H9 (cell line): ENCODE measurements at regions not wholly inside any gene's neighbourhood (a gene's known extent, or its start where the extent isn't known, plus 50 kb on each side); places are given as distances from the start of the nearest gene placed in this dataset.

Experiments used
- DNase-seq: peaks from one replicate; pipeline ENCODE4 v3.0.0-alpha.2; 2017
- H2AFZ ChIP-seq: one replicate; pipeline ENCODE4 v1.6.1; 2013; ENCODE audit warnings: mild to moderate bottlenecking, low read length, control low read depth, moderate library complexity
- H2AK5ac ChIP-seq: 2 replicates; pipeline ENCODE4 v1.6.1; 2013; ENCODE audit warnings: low read length, control low read depth, mixed read lengths; ENCODE audit not compliant: insufficient read length
- H2BK120ac ChIP-seq: one replicate; pipeline ENCODE4 v1.6.1; 2013; ENCODE audit warnings: low read depth, mild to moderate bottlenecking, low read length, control low read depth, inconsistent platforms; ENCODE audit not compliant: poor library complexity, severe bottlenecking
- H2BK12ac ChIP-seq: 2 replicates; pipeline ENCODE4 v1.6.1; 2013; ENCODE audit warnings: low read length, control low read depth, mixed read lengths, low read depth; ENCODE audit not compliant: insufficient read length
- H2BK15ac ChIP-seq: 2 replicates; pipeline ENCODE4 v1.6.1; 2013; ENCODE audit warnings: low read depth, low read length, control low read depth
- H2BK20ac ChIP-seq: one replicate; pipeline ENCODE4 v1.6.1; 2013; ENCODE audit warnings: low read depth, mild to moderate bottlenecking, low read length, control low read depth, inconsistent platforms; ENCODE audit not compliant: poor library complexity, severe bottlenecking
- H2BK5ac ChIP-seq: 2 replicates; pipeline ENCODE4 v1.6.1; 2013; ENCODE audit warnings: low read length, control low read depth, mixed read lengths; ENCODE audit not compliant: insufficient read length
- H3K14ac ChIP-seq: 2 replicates; pipeline ENCODE4 v1.6.1; 2013; ENCODE audit warnings: low read length, control low read depth; ENCODE audit not compliant: insufficient read depth
- H3K18ac ChIP-seq: 2 replicates; pipeline ENCODE4 v1.6.1; 2013; ENCODE audit warnings: low read depth, mild to moderate bottlenecking, mixed read lengths, low read length, control low read depth; ENCODE audit not compliant: insufficient read length
- H3K23ac ChIP-seq: 2 replicates; pipeline ENCODE4 v1.6.1; 2013; ENCODE audit warnings: low read length, control low read depth, mixed read lengths, low read depth; ENCODE audit not compliant: insufficient read length
- H3K23me2 ChIP-seq: 2 replicates; pipeline ENCODE4 v1.6.1; 2013; ENCODE audit warnings: low read depth, mild to moderate bottlenecking, mixed read lengths, low read length, control low read depth; ENCODE audit not compliant: insufficient read length, poor library complexity, severe bottlenecking
- H3K27ac ChIP-seq: 2 replicates; pipeline ENCODE4 v1.5.1; 2013; ENCODE audit warnings: low read length, control low read depth, mixed read lengths, low read depth; ENCODE audit not compliant: insufficient read length
- H3K27me3 ChIP-seq: 2 replicates; pipeline ENCODE4 v1.6.1; 2013; ENCODE audit warnings: low read length, control low read depth, inconsistent platforms; ENCODE audit not compliant: insufficient read depth
- H3K4ac ChIP-seq: 2 replicates; pipeline ENCODE4 v1.6.1; 2013; ENCODE audit warnings: low read depth, mild to moderate bottlenecking, control low read depth, inconsistent platforms, low read length, moderate library complexity
- H3K4me1 ChIP-seq: 2 replicates; pipeline ENCODE4 v1.6.1; 2013; ENCODE audit warnings: low read length, control low read depth, inconsistent platforms; ENCODE audit not compliant: insufficient read depth
- H3K4me2 ChIP-seq: 2 replicates; pipeline ENCODE4 v1.6.1; 2013; ENCODE audit warnings: low read length, control low read depth, mixed read lengths; ENCODE audit not compliant: insufficient read length, insufficient read depth
- H3K56ac ChIP-seq: 2 replicates; pipeline ENCODE4 v1.6.1; 2013; ENCODE audit warnings: low read depth, mild to moderate bottlenecking, mixed read lengths, low read length, control low read depth; ENCODE audit not compliant: insufficient read length
- H3K79me1 ChIP-seq: 2 replicates; pipeline ENCODE4 v1.6.1; 2013; ENCODE audit warnings: low read depth, mild to moderate bottlenecking, moderate library complexity, low read length, control low read depth, inconsistent platforms; ENCODE audit not compliant: insufficient read depth, poor library complexity, severe bottlenecking
- H3K79me2 ChIP-seq: 2 replicates; pipeline ENCODE4 v1.6.1; 2013; ENCODE audit warnings: low read length, control low read depth, inconsistent platforms; ENCODE audit not compliant: insufficient read depth
- H3K9ac ChIP-seq: 2 replicates; pipeline ENCODE4 v1.6.1; 2013; ENCODE audit warnings: low read length, control low read depth, mixed read lengths; ENCODE audit not compliant: insufficient read length; ENCODE audit errors: extremely low read depth
- H3K9me3 ChIP-seq: one replicate; pipeline ENCODE4 v1.6.1; 2013; ENCODE audit warnings: low read depth, low read length, inconsistent platforms; ENCODE audit not compliant: control insufficient read depth
- H3T11ph ChIP-seq: one replicate; pipeline ENCODE4 v1.6.1; 2013; ENCODE audit warnings: mild to moderate bottlenecking, low read length, control low read depth, inconsistent platforms
- H4K20me1 ChIP-seq: one replicate; pipeline ENCODE4 v1.6.1; 2013; ENCODE audit not compliant: control insufficient read depth, insufficient read length, insufficient read depth
- H4K5ac ChIP-seq: 2 replicates; pipeline ENCODE4 v1.6.1; 2013; ENCODE audit warnings: low read depth, mild to moderate bottlenecking, mixed read lengths, low read length, control low read depth; ENCODE audit not compliant: insufficient read length
- H4K8ac ChIP-seq: replicated peaks from 2 replicates; pipeline ENCODE4 v1.6.1; 2013; ENCODE audit warnings: low read length, control low read depth, mixed read lengths, low read depth; ENCODE audit not compliant: insufficient read length
- H4K91ac ChIP-seq: 2 replicates; pipeline ENCODE4 v1.6.1; 2013; ENCODE audit warnings: low read depth, mild to moderate bottlenecking, moderate library complexity, mixed read lengths, low read length, control low read depth; ENCODE audit not compliant: insufficient read length
- H3K27ac Mint-ChIP-seq, 3 experiments: 2 replicates in 2 of 3; 3 replicates in 1 of 3; pipeline ENCODE4 v1.8.0; 2020 to 2021; ENCODE audit warnings: mixed read lengths in 3 of 3, mild to moderate bottlenecking in 1 of 3, moderate library complexity in 1 of 3
- H3K27me3 Mint-ChIP-seq: 2 replicates; pipeline ENCODE4 v1.8.0; 2021; ENCODE audit warnings: low read depth, mild to moderate bottlenecking, moderate library complexity, mixed read lengths
- H3K36me3 Mint-ChIP-seq, 3 experiments: 2 replicates in 2 of 3; 3 replicates in 1 of 3; pipeline ENCODE4 v1.8.0; 2020 to 2021; ENCODE audit warnings: low read depth in 3 of 3, mixed read lengths in 3 of 3; ENCODE audit not compliant: insufficient read depth in 1 of 3
- H3K4me1 Mint-ChIP-seq, 2 experiments: 2 replicates each; pipeline ENCODE4 v1.8.0; 2020; ENCODE audit warnings: mixed read lengths in 2 of 2
- H3K4me3 Mint-ChIP-seq, 2 experiments: 2 replicates in 1 of 2; 3 replicates in 1 of 2; pipeline ENCODE4 v1.8.0; 2020 to 2021; ENCODE audit warnings: mild to moderate bottlenecking in 2 of 2, mixed read lengths in 2 of 2, moderate library complexity in 1 of 2
- H3K9me3 Mint-ChIP-seq, 2 experiments: 2 replicates in 1 of 2; 3 replicates in 1 of 2; pipeline ENCODE4 v1.8.0; 2020; ENCODE audit warnings: mild to moderate bottlenecking in 2 of 2, mixed read lengths in 2 of 2, moderate library complexity in 1 of 2
- CTCF ChIP-seq: fragments of 200-600 bp; sonication (generic); conservative IDR thresholded peaks from 3 replicates; pipeline ENCODE4 v1.8.0; 2021; ENCODE audit warnings: antibody characterized with exemption, mild to moderate bottlenecking

- no peaks in the 10 kb centered on the region for H4K20me1 ChIP-seq
- H3K4me1 Mint-ChIP-seq: peaks cover 17 to 20% of the 10 kb centered on the region in 2 experiments
Observed at GRCh38 chr4:149161247-149161646, 654.4 kb downstream of the IQCM start.

More at GRCh38 chr4:149161247-149161646, 654.4 kb downstream of the IQCM start:
- H3K27me3 Mint-ChIP-seq: no peaks in the 10 kb centered on the region
- Histone ChIP-seq H3K56ac (no peak overlapping the region), H3K4me2 (no peak overlapping the region), H3K23me2 (no peaks in the 10 kb centered on the region), H4K8ac (no peak overlapping the region), H3K18ac (no peak overlapping the region), H3K4ac (no peak overlapping the region), H3K27ac (no peak overlapping the region), H3K27me3 (no peaks in the 10 kb centered on the region), H2BK120ac (no peak overlapping the region), H3K9ac (no peak overlapping the region), H4K5ac (no peak overlapping the region), H2BK15ac (no peak overlapping the region), H3K79me2 (no peaks in the 10 kb centered on the region), H2BK20ac (no peak overlapping the region), H2BK5ac (no peak overlapping the region), H2BK12ac (no peak overlapping the region), H3T11ph (no peak overlapping the region), H3K79me1 (no peaks in the 10 kb centered on the region), H4K91ac (no peak overlapping the region), H3K4me1 (peaks cover 3% of the 10 kb centered on the region; the same call in 1 of the 2 replicates), H3K23ac (no peak overlapping the region), H2AK5ac (no peak overlapping the region), H3K9me3 (no peaks in the 10 kb centered on the region), H3K14ac (no peak overlapping the region), H2AFZ (no peak overlapping the region)
- H3K27ac Mint-ChIP-seq: no peak overlapping the region
- no peaks in the 10 kb centered on the region for H3K9me3 Mint-ChIP-seq
- H3K36me3 Mint-ChIP-seq: no peaks in the 10 kb centered on the region
- DNase-seq: no peak
- no peak overlapping the region for H3K4me3 Mint-ChIP-seq
- TF ChIP-seq CTCF: no peak
